IPS-20b (cell line): ENCODE measurements at regions not wholly inside any gene's neighbourhood (a gene's known extent, or its start where the extent isn't known, plus 50 kb on each side); places are given as distances from the start of the nearest gene placed in this dataset.

Experiments
- H3K27ac ChIP-seq: one replicate; pipeline ENCODE4 v1.5.1; 2013; ENCODE audit warnings: low read length
- H3K27me3 ChIP-seq: 2 replicates; pipeline ENCODE4 v1.6.1; 2013; ENCODE audit warnings: mild to moderate bottlenecking, low read length, inconsistent platforms; ENCODE audit not compliant: insufficient read depth
- H3K36me3 ChIP-seq: 2 replicates; pipeline ENCODE4 v1.6.1; 2013; ENCODE audit warnings: low read depth, mild to moderate bottlenecking, inconsistent platforms, low read length, moderate library complexity; ENCODE audit not compliant: insufficient read depth
- H3K4me1 ChIP-seq: 2 replicates; pipeline ENCODE4 v1.6.1; 2013; ENCODE audit warnings: mild to moderate bottlenecking, control low read depth, inconsistent platforms, low read length, moderate library complexity; ENCODE audit not compliant: insufficient read depth
- H3K4me3 ChIP-seq: 2 replicates; pipeline ENCODE4 v1.5.1; 2013; ENCODE audit warnings: mild to moderate bottlenecking, low read length, inconsistent platforms
- H3K9ac ChIP-seq: 2 replicates; pipeline ENCODE4 v1.6.1; 2013; ENCODE audit warnings: low read depth, mild to moderate bottlenecking, inconsistent platforms, low read length, moderate library complexity
- H3K9me3 ChIP-seq: 2 replicates; pipeline ENCODE4 v1.6.1; 2013; ENCODE audit warnings: mild to moderate bottlenecking, low read depth, low read length, inconsistent platforms; ENCODE audit not compliant: insufficient read depth

- no peak overlapping the region for H3K4me3 ChIP-seq
- no peaks in the 10 kb centered on the region for H3K4me1 ChIP-seq
- no peaks in the 10 kb centered on the region for H3K27me3 ChIP-seq
- no peaks in the 10 kb centered on the region for H3K36me3 ChIP-seq
- no peaks in the 10 kb centered on the region for H3K9me3 ChIP-seq
- H3K27ac ChIP-seq = no peak overlapping the region
- H3K9ac ChIP-seq = no peak overlapping the region
Measured at GRCh38 chr4:136811496-136812077, 720.7 kb downstream of the PCDH18 start.

DNA sequence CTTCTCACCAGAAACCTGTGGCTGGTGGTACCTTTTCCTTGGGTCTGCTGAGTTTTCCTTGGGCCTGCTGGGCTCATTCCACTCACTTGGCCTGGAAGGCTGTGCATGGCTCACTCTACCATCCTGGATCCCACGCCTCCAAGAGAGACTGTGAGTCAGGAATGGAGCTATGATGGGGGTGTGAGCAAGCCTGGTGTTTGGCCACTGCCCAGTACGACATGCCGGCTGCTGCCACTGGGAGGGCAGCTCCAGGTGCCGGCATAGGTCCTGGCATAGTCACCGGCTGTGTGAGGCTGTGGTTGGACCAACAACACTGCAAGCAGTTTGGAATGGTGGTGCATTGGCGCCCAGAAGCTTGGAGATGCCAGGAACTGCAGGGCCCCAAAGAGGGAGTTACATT, 721.7 kb downstream of the PCDH18 start:
- Histone ChIP-seq H3K27me3 (no peaks in the 10 kb centered on the region), H3K9me3 (peaks cover 9% of the 10 kb centered on the region), H3K4me3 (no peak overlapping the region), H3K4me1 (no peaks in the 10 kb centered on the region), H3K36me3 (peaks cover 4% of the 10 kb centered on the region; the same call in 1 of the 2 replicates), H3K27ac (no peak overlapping the region), H3K9ac (no peak overlapping the region)

DNA sequence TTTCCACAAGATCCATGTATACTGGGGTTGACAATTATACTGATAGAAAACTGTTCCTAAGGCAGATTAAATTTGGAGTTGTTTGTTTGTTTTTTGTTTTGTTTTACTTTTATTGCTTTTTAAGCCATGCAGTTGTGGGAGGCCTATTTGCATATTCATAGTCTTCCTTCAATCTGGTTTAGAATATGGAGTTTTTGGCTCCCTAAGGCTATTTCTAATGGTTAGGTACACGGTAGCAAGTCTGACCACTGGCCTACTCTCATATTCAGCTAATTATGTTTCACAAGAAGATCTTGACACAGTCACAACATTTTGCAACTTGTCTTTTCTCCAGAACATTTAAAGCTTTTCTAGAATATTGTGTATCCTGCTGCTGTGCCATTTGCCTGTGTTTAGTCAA, 725.5 kb downstream of the PCDH18 start:
- no peak overlapping the region for H3K4me3 ChIP-seq

DNA sequence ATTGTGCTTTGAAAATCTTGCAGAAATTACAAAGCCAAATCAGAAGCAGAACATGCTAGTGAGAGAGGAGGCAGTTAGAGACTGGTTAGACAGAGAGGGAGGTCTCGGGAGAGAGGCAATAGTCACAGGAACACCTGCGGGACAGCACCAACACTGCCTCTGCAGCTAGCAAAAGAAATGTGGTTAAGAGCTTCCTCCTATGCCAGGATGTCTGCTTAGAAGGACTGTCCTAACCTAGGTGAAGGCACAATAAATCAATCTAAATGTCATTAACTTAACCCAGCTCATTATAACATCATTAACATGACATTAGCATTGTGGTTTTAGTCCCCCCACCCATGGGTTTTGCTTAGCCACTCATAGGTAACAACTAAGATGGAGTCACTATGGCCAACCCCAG, 726.7 kb downstream of the PCDH18 start:
- Histone ChIP-seq H3K9me3 (peaks cover 15% of the 10 kb centered on the region), H3K27ac (no peak overlapping the region), H3K36me3 (peaks cover 4% of the 10 kb centered on the region; the same call in 1 of the 2 replicates), H3K9ac (no peak overlapping the region), H3K4me1 (peaks cover 10% of the 10 kb centered on the region; the same call in 1 of the 2 replicates), H3K27me3 (no peaks in the 10 kb centered on the region), H3K4me3 (no peak overlapping the region)

More for the DNA sequence above, 725.5 kb downstream of the PCDH18 start:
- Histone ChIP-seq H3K9ac (no peak overlapping the region), H3K27ac (no peak overlapping the region), H3K27me3 (no peaks in the 10 kb centered on the region), H3K36me3 (peaks cover 4% of the 10 kb centered on the region; the same call in 1 of the 2 replicates), H3K4me1 (peaks cover 10% of the 10 kb centered on the region; the same call in 1 of the 2 replicates), H3K9me3 (peaks cover 15% of the 10 kb centered on the region)

GRCh38 chr4:136803433-136803832, 728.9 kb downstream of the PCDH18 start:
- Histone ChIP-seq H3K4me1 (peaks cover 10% of the 10 kb centered on the region; the same call in 1 of the 2 replicates), H3K4me3 (no peak overlapping the region)

DNA sequence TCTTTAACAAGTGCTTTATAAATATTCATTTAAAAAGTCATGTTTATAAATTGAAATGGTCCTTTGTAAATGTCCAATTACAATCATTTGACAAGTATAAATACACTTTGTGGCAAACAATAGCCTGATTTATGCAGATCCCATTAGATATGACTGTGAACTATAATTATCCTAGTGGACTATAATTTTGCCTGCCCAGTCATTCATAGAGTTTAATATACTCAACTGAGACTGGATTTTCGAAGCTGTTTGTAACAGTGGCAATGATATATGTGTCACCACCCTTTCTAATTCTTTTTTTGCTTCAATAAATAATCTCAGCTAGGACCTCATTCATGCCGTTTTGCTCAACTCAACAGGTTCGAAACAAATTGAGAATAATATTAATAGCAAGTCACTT, 732.0 kb downstream of the PCDH18 start:
- Histone ChIP-seq H3K36me3 (no peaks in the 10 kb centered on the region), H3K27ac (no peak overlapping the region), H3K27me3 (no peaks in the 10 kb centered on the region), H3K9ac (no peak overlapping the region), H3K4me3 (no peak overlapping the region), H3K4me1 (peaks cover 20% of the 10 kb centered on the region), H3K9me3 (peaks cover 6% of the 10 kb centered on the region; the same call in 1 of the 2 replicates)

More at GRCh38 chr4:136803433-136803832, 728.9 kb downstream of the PCDH18 start:
- Histone ChIP-seq H3K27ac (no peak overlapping the region), H3K9ac (no peak overlapping the region), H3K36me3 (peaks cover 4% of the 10 kb centered on the region; the same call in 1 of the 2 replicates), H3K9me3 (peaks cover 18% of the 10 kb centered on the region), H3K27me3 (no peaks in the 10 kb centered on the region)

- Histone ChIP-seq H3K4me1 (peaks cover 16% of the 10 kb centered on the region), H3K9me3 (peaks cover 4% of the 10 kb centered on the region; the same call in 1 of the 2 replicates), H3K36me3 (no peaks in the 10 kb centered on the region), H3K27me3 (no peaks in the 10 kb centered on the region), H3K27ac (peak overlapping the region; percentile 44), H3K9ac (peak overlapping the region; percentile 32; the same call in 1 of the 2 replicates), H3K4me3 (0 out of 2 replicates have a peak overlapping the region, but pooled peaks have one; percentile 15)
Measured at GRCh38 chr4:136796953-136797352, 735.3 kb downstream of the PCDH18 start.

DNA sequence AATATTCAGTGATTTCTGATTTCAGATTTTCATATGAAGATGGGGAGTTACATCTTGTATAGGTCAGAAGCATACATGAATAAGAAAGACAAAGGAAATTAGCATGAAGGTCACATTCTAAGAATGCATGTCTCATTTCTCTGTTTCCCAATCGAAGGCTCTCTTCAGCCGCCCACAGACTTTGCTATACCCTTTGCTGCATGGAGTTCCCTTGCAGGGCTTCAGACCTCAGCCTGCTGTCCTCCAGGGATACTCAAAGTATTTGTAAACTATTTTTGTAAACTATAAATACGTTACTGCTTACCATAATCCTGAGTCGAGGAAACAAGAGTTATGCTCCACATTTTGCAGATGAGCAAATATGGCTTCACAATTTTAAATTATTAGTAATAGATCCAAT, 738.4 kb downstream of the PCDH18 start:
- Histone ChIP-seq H3K4me1 (peaks cover 16% of the 10 kb centered on the region), H3K27me3 (no peaks in the 10 kb centered on the region), H3K9ac (no peak overlapping the region), H3K4me3 (no peak overlapping the region), H3K36me3 (no peaks in the 10 kb centered on the region), H3K27ac (no peak overlapping the region), H3K9me3 (peaks cover 4% of the 10 kb centered on the region; the same call in 1 of the 2 replicates)

- H3K4me1 ChIP-seq = no peaks in the 10 kb centered on the region; the same call in 1 of the 2 replicates
- no peaks in the 10 kb centered on the region for H3K27me3 ChIP-seq
- H3K9ac ChIP-seq = no peak overlapping the region
- H3K27ac ChIP-seq = no peak overlapping the region
- no peak overlapping the region for H3K4me3 ChIP-seq
- H3K9me3 ChIP-seq = no peaks in the 10 kb centered on the region; the same call in none of the 2 replicates
- H3K36me3 ChIP-seq = no peaks in the 10 kb centered on the region
Measured at GRCh38 chr4:136784326-136784725, 748.0 kb downstream of the PCDH18 start.

- Histone ChIP-seq H3K4me3 (no peak overlapping the region), H3K27ac (no peak overlapping the region), H3K36me3 (no peaks in the 10 kb centered on the region), H3K27me3 (no peaks in the 10 kb centered on the region), H3K4me1 (no peaks in the 10 kb centered on the region), H3K9ac (no peak overlapping the region), H3K9me3 (no peaks in the 10 kb centered on the region)
Measured at GRCh38 chr4:136769717-136770116, 762.6 kb downstream of the PCDH18 start.

DNA sequence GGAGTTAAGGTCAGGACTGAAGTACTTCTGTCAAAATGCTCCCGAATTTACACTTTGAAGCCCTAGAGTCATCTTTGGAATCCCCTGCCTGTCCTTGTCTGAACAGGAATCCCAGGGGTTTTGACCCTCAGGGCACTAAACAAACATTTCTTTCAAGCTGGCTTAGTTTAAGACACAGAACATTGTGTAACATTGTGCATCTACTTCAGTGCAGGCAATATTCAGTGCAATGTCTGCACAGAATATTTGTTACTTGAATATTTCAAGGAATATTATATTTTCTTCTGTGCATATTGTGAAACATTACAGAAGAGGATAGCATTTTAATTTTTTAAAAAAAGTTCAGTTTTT, 763.4 kb downstream of the PCDH18 start:
- Histone ChIP-seq H3K4me1 (no peaks in the 10 kb centered on the region), H3K27ac (no peak overlapping the region), H3K9me3 (no peaks in the 10 kb centered on the region), H3K9ac (no peak overlapping the region), H3K4me3 (no peak overlapping the region), H3K36me3 (no peaks in the 10 kb centered on the region), H3K27me3 (no peaks in the 10 kb centered on the region)

- H3K4me3 ChIP-seq = no peak overlapping the region
- H3K9ac ChIP-seq = no peak overlapping the region
- H3K36me3 ChIP-seq = no peaks in the 10 kb centered on the region
- no peaks in the 10 kb centered on the region for H3K27me3 ChIP-seq
- H3K27ac ChIP-seq = no peak overlapping the region
- H3K9me3 ChIP-seq = no peaks in the 10 kb centered on the region
- H3K4me1 ChIP-seq = no peaks in the 10 kb centered on the region
Measured at GRCh38 chr4:136768213-136768924, 763.9 kb downstream of the PCDH18 start.
